MM.1S (cell line): ENCODE measurements at regions not wholly inside any gene's neighbourhood (a gene's known extent, or its start where the extent isn't known, plus 50 kb on each side); places are given as distances from the start of the nearest gene placed in this dataset.

Source experiments
- DNase-seq: peaks from one replicate; pipeline ENCODE4 v3.0.0-alpha.2; 2015
- H2AFZ ChIP-seq: fragments of 300-600 bp; sonication (generic); 2 replicates; pipeline ENCODE4 v1.6.0; 2016; ENCODE audit warnings: antibody characterized with exemption, low read length
- H3F3A ChIP-seq: fragments of 300-600 bp; sonication (generic); 2 replicates; pipeline ENCODE4 v1.6.1; 2016; ENCODE audit warnings: mild to moderate bottlenecking, antibody characterized with exemption, low read length, moderate library complexity, mixed read lengths; ENCODE audit not compliant: insufficient read depth
- H3K27ac ChIP-seq: fragments of 300-600 bp; sonication (generic); 2 replicates; pipeline ENCODE4 v1.5.1; 2016; ENCODE audit warnings: mild to moderate bottlenecking, low read length
- H3K27me3 ChIP-seq: fragments of 300-600 bp; sonication (generic); replicated peaks from 2 replicates; pipeline ENCODE4 v1.6.0; 2016; ENCODE audit warnings: low read length; ENCODE audit not compliant: insufficient read depth
- H3K36me3 ChIP-seq: fragments of 300-600 bp; sonication (generic); replicated peaks from 2 replicates; pipeline ENCODE4 v1.6.1; 2016; ENCODE audit warnings: mild to moderate bottlenecking, low read length, mixed read lengths; ENCODE audit not compliant: insufficient read depth
- H3K4me1 ChIP-seq: fragments of 300-600 bp; sonication (generic); 2 replicates; pipeline ENCODE4 v1.6.1; 2016; ENCODE audit warnings: low read length, mixed read lengths
- H3K4me2 ChIP-seq: fragments of 300-600 bp; sonication (generic); 2 replicates; pipeline ENCODE4 v1.6.0; 2016; ENCODE audit warnings: low read depth, low read length
- H3K4me3 ChIP-seq: fragments of 300-600 bp; sonication (generic); 2 replicates; pipeline ENCODE4 v1.5.1; 2016; ENCODE audit warnings: low read length, mixed read lengths
- H3K79me2 ChIP-seq: fragments of 300-600 bp; sonication (generic); 2 replicates; pipeline ENCODE4 v1.6.1; 2016; ENCODE audit warnings: mixed run types, low read length, mixed read lengths
- H3K9ac ChIP-seq: fragments of 300-600 bp; sonication (generic); 2 replicates; pipeline ENCODE4 v1.6.1; 2016; ENCODE audit warnings: low read length, mixed read lengths
- H3K9me2 ChIP-seq: fragments of 300-600 bp; sonication (generic); replicated peaks from 2 replicates; pipeline ENCODE4 v1.6.1; 2016; ENCODE audit warnings: mild to moderate bottlenecking, low read length, mixed read lengths; ENCODE audit not compliant: insufficient read depth
- H3K9me3 ChIP-seq: fragments of 300-600 bp; sonication (generic); replicated peaks from 2 replicates; pipeline ENCODE4 v1.6.1; 2016; ENCODE audit warnings: mild to moderate bottlenecking, low read length, mixed read lengths; ENCODE audit not compliant: insufficient read depth
- H4K20me1 ChIP-seq: fragments of 300-600 bp; sonication (generic); 2 replicates; pipeline ENCODE4 v1.6.1; 2016; ENCODE audit warnings: mild to moderate bottlenecking, low read length, moderate library complexity, mixed read lengths; ENCODE audit not compliant: insufficient read depth
- EZH2 ChIP-seq: fragments of 300-600 bp; sonication (generic); optimal IDR thresholded peaks from 2 replicates; pipeline ENCODE3; 2017; ENCODE audit warnings: low read depth, mild to moderate bottlenecking, antibody characterized with exemption, low read length, mixed read lengths
- EZH2phosphoT487 ChIP-seq: fragments of 300-600 bp; sonication (generic); IDR thresholded peaks from 2 replicates; pipeline ENCODE4 v1.6.1; 2018; ENCODE audit warnings: antibody characterized with exemption, low read length
- TF ChIP-seq, protein P1 (sequence below): fragments of 300-600 bp; sonication (generic); IDR thresholded peaks from 2 replicates; pipeline ENCODE4 v1.5.1; 2016; ENCODE audit warnings: antibody characterized with exemption, low read length, mixed read lengths

- no peak for DNase-seq
- no peak overlapping the region for H2AFZ ChIP-seq
- no peak overlapping the region for H3K9ac ChIP-seq
- no peaks in the 10 kb centered on the region for H3K4me1 ChIP-seq
- no peak overlapping the region for H3K4me2 ChIP-seq
- no peaks in the 10 kb centered on the region for H3K79me2 ChIP-seq
- no peaks in the 10 kb centered on the region for H4K20me1 ChIP-seq
- TF ChIP-seq EZH2phosphoT487: no peak
- TF ChIP-seq, protein P1, sequence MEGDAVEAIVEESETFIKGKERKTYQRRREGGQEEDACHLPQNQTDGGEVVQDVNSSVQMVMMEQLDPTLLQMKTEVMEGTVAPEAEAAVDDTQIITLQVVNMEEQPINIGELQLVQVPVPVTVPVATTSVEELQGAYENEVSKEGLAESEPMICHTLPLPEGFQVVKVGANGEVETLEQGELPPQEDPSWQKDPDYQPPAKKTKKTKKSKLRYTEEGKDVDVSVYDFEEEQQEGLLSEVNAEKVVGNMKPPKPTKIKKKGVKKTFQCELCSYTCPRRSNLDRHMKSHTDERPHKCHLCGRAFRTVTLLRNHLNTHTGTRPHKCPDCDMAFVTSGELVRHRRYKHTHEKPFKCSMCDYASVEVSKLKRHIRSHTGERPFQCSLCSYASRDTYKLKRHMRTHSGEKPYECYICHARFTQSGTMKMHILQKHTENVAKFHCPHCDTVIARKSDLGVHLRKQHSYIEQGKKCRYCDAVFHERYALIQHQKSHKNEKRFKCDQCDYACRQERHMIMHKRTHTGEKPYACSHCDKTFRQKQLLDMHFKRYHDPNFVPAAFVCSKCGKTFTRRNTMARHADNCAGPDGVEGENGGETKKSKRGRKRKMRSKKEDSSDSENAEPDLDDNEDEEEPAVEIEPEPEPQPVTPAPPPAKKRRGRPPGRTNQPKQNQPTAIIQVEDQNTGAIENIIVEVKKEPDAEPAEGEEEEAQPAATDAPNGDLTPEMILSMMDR: no peak
- no peak for TF ChIP-seq EZH2
- no peaks in the 10 kb centered on the region for H3K9me2 ChIP-seq
- H3K4me3 ChIP-seq: no peak overlapping the region
- no peaks in the 10 kb centered on the region for H3K9me3 ChIP-seq
- H3F3A ChIP-seq: no peaks in the 10 kb centered on the region
- no peaks in the 10 kb centered on the region for H3K36me3 ChIP-seq
- no peaks in the 10 kb centered on the region for H3K27me3 ChIP-seq
- no peak overlapping the region for H3K27ac ChIP-seq
These were observed 247.8 kb upstream of the DKK2 start for GRCh38 chr4:107283587-107284559.

- H3K9ac ChIP-seq: no peak overlapping the region
- H3K9me2 ChIP-seq: no peaks in the 10 kb centered on the region
- no peak overlapping the region for H3K4me3 ChIP-seq
- no peak for TF ChIP-seq EZH2phosphoT487
- TF ChIP-seq EZH2: no peak
- TF ChIP-seq, protein P1: no peak
- no peak for DNase-seq
- no peak overlapping the region for H3K27ac ChIP-seq
- no peaks in the 10 kb centered on the region for H3F3A ChIP-seq
- no peaks in the 10 kb centered on the region for H3K79me2 ChIP-seq
- H3K4me1 ChIP-seq: no peaks in the 10 kb centered on the region
- H3K36me3 ChIP-seq: no peaks in the 10 kb centered on the region
- no peak overlapping the region for H3K4me2 ChIP-seq
- H2AFZ ChIP-seq: no peak overlapping the region
- H4K20me1 ChIP-seq: no peaks in the 10 kb centered on the region
- no peaks in the 10 kb centered on the region for H3K9me3 ChIP-seq
- no peaks in the 10 kb centered on the region for H3K27me3 ChIP-seq
These were observed 243.6 kb upstream of the DKK2 start for GRCh38 chr4:107279733-107280132.

DNA sequence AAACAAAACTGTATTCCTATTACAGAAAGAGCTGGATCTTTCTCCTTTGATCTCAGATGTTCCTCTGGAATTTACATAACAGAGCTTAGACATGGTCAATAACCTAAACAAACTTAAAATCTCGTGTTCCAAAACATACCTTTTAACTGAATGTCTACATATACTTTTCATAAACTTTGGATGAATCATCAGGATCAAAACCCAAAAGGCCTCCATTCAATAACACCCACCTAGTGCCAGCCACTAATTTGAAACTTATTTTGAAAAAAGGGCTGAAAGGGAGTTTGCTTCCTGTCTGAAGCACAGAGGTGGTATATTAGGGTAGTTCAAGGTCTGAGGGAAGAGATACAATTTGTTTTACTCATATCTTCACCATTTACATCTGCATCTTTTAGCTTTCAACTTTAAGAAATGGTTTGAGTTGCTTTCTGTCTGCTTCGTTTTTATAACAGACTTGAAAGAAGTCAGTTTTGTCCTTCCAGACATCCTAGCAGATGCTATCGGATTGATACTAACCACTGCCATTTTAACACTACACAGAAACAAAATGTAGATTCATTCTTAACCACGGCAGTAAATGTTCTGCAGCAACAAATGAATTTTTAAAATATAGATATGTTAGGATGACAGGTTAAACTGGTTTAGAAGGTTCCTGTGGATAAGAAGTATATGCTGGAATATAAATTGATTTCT lies 242.8 kb upstream of the DKK2 start:
- H3K9ac ChIP-seq: no peak overlapping the region
- H3K4me3 ChIP-seq: no peak overlapping the region
- H3K36me3 ChIP-seq: no peaks in the 10 kb centered on the region
- no peaks in the 10 kb centered on the region for H3K4me1 ChIP-seq
- no peaks in the 10 kb centered on the region for H3K27me3 ChIP-seq
- no peaks in the 10 kb centered on the region for H4K20me1 ChIP-seq
- H3K9me3 ChIP-seq: no peaks in the 10 kb centered on the region
- no peak overlapping the region for H3K27ac ChIP-seq
- H3K79me2 ChIP-seq: no peaks in the 10 kb centered on the region
- H2AFZ ChIP-seq: no peak overlapping the region
- no peaks in the 10 kb centered on the region for H3K9me2 ChIP-seq
- DNase-seq: no peak
- no peak overlapping the region for H3K4me2 ChIP-seq
- TF ChIP-seq EZH2 (no peak), EZH2phosphoT487 (no peak)
- TF ChIP-seq, protein P1: no peak
- H3F3A ChIP-seq: no peaks in the 10 kb centered on the region
